Psoas muscle (tissue), 7 donors: ENCODE measurements at regions not wholly inside any gene's neighbourhood (a gene's known extent, or its start where the extent isn't known, plus 50 kb on each side); places are given as distances from the start of the nearest gene placed in this dataset.

Source experiments
- ATAC-seq, 4 donors: fragments of 200-7000 bp; cut with Tn5 transposase; one replicate each; pipeline ENCODE4 v1.9.1; 2020; ENCODE audit warnings: moderate library complexity in 3 of 4, mild to moderate bottlenecking in 2 of 4
- DNase-seq, 2 donors: peaks; one replicate each; pipeline ENCODE4 v3.0.0-alpha.2; 2020
- H3K27ac ChIP-seq: fragments of 200-600 bp; one replicate; pipeline ENCODE4 v1.8.0; 2022
- H3K27me3 ChIP-seq, 3 donors: fragments of 200-600 bp in 1 of 3; one replicate each; pipeline versions ENCODE4 v1.6.1 to v1.8.0; 2013 to 2022; ENCODE audit warnings: low read length in 2 of 3, mild to moderate bottlenecking in 2 of 3, moderate library complexity in 1 of 3; ENCODE audit not compliant: insufficient read depth in 3 of 3
- H3K36me3 ChIP-seq, 2 donors: fragments of 200-600 bp in 1 of 2; one replicate each; pipeline versions ENCODE4 v1.6.1 to v1.8.0; 2013 to 2022; ENCODE audit warnings: low read depth in 1 of 2, mild to moderate bottlenecking in 1 of 2, moderate library complexity in 1 of 2; ENCODE audit not compliant: insufficient read depth in 1 of 2
- H3K4me1 ChIP-seq: fragments of 200-600 bp; one replicate; pipeline ENCODE4 v1.8.0; 2022
- H3K4me3 ChIP-seq: fragments of 200-600 bp; one replicate; pipeline ENCODE4 v1.8.0; 2022; ENCODE audit warnings: mild to moderate bottlenecking
- H3K9me3 ChIP-seq: fragments of 200-600 bp; one replicate; pipeline ENCODE4 v1.8.0; 2022
- CTCF ChIP-seq: fragments of 200-600 bp; IDR thresholded peaks from one replicate; pipeline ENCODE4 v1.8.0; 2022; ENCODE audit warnings: antibody characterized with exemption
- WGBS, 3 donors: extraction: QIAGEN DNeasy Blood & Tissue Kit; methylation state at CpG; one replicate each; pipeline versions ENCODE4 v1.1.6 to v1.1.7; 2013; 5-methylcytosine and 5-hydroxymethylcytosine counted together
- intact Hi-C, 2 donors: fragments of 100-400 bp; cut with DNase I; formaldehyde crosslinking; loops; one replicate each; pipeline versions ENCODE4 v1.11.0 to v1.14.2; 2022
- donor health status: healthy with polysubstance abuse.
- donor health status: DM: no; HTN: no; CAD: no; lungs with moderate emphysema.
- donor health status: Bipolar disorder and iron deficiency.
- donor health status: healthy.
- donor health status: DM: yes; HTN: yes; CAD: no.
- donor health status: DM: no; HTN: no; CAD: no.
- donor health status: DM: yes; HTN: yes; CAD: no.

GRCh38 chr4:28548594-28548993 lies 1688.0 kb downstream of the STIM2 start:
- no peaks in the 10 kb centered on the region for H3K27me3 ChIP-seq
- intact Hi-C loops = no loop called here
- H3K9me3 ChIP-seq = no peaks in the 10 kb centered on the region
- 47 to 54% (median 48%) methylated on average over 6 of the region's 6 CpGs for WGBS, 3 donors
- TF ChIP-seq CTCF = no peak
- H3K4me1 ChIP-seq = no peaks in the 10 kb centered on the region
- ATAC-seq = no peak
- H3K4me3 ChIP-seq = no peak overlapping the region
- DNase-seq = no peak
- H3K27ac ChIP-seq = no peak overlapping the region
- no peaks in the 10 kb centered on the region for H3K36me3 ChIP-seq

GRCh38 chr4:28555866-28556265 lies 1695.2 kb downstream of the STIM2 start:
- Histone ChIP-seq H3K4me1 (no peaks in the 10 kb centered on the region), H3K4me3 (no peak overlapping the region), H3K36me3 (no peaks in the 10 kb centered on the region), H3K27me3 (no peaks in the 10 kb centered on the region), H3K9me3 (no peaks in the 10 kb centered on the region), H3K27ac (no peak overlapping the region)
- intact Hi-C loops = no loop called here
- 41 to 52% (median 46%) methylated on average over 2 of the region's 2 CpGs for WGBS, 3 donors
- no peak for DNase-seq
- TF ChIP-seq CTCF = no peak
- no peak for ATAC-seq

- H3K27ac ChIP-seq = no peak overlapping the region
- DNase-seq = no peak
- H3K9me3 ChIP-seq = no peaks in the 10 kb centered on the region
- no peaks in the 10 kb centered on the region for H3K36me3 ChIP-seq
- TF ChIP-seq CTCF = no peak
- H3K4me1 ChIP-seq = no peaks in the 10 kb centered on the region
- 73 to 88% (median 76%) methylated on average over 2 of the region's 2 CpGs for WGBS, 3 donors
- H3K4me3 ChIP-seq = no peak overlapping the region
- H3K27me3 ChIP-seq = no peaks in the 10 kb centered on the region
- intact Hi-C loops = no loop called here
- no peak for ATAC-seq
Measured at GRCh38 chr4:28557755-28558154, 1697.1 kb downstream of the STIM2 start.

- Histone ChIP-seq H3K4me3 (no peak overlapping the region), H3K36me3 (no peaks in the 10 kb centered on the region), H3K27me3 (no peaks in the 10 kb centered on the region), H3K9me3 (no peaks in the 10 kb centered on the region), H3K27ac (no peak overlapping the region), H3K4me1 (no peaks in the 10 kb centered on the region)
- no peak for DNase-seq
- TF ChIP-seq CTCF = no peak
- no peak for ATAC-seq
- intact Hi-C loops = no loop called here
- WGBS, 3 donors = 60 to 72% (median 67%) methylated on average over 2 of the region's 2 CpGs
Measured at GRCh38 chr4:28558895-28559294, 1698.3 kb downstream of the STIM2 start.

GRCh38 chr4:28562913-28563312 lies 1702.3 kb downstream of the STIM2 start:
- intact Hi-C loops = no loop called here
- no peak overlapping the region for H3K4me3 ChIP-seq
- no peaks in the 10 kb centered on the region for H3K36me3 ChIP-seq
- no peak overlapping the region for H3K27ac ChIP-seq
- no peak for TF ChIP-seq CTCF
- no peaks in the 10 kb centered on the region for H3K9me3 ChIP-seq
- WGBS, 3 donors = 21 to 55% (median 53%) methylated on average over 1 of the region's 4 CpGs
- no peak for ATAC-seq
- no peaks in the 10 kb centered on the region for H3K27me3 ChIP-seq
- no peak for DNase-seq
- no peaks in the 10 kb centered on the region for H3K4me1 ChIP-seq
